GM23248 (cell line): ENCODE measurements at regions not wholly inside any gene's neighbourhood (a gene's known extent, or its start where the extent isn't known, plus 50 kb on each side); places are given as distances from the start of the nearest gene placed in this dataset.

ENCODE experiments used
- EZH2 ChIP-seq: fragments of 200-600 bp; sonication (generic); IDR thresholded peaks from 2 replicates; pipeline ENCODE4 v1.6.1; 2018; ENCODE audit warnings: antibody characterized with exemption, mild to moderate bottlenecking; ENCODE audit not compliant: insufficient read depth, poor library complexity, severe bottlenecking
- EZH2phosphoT487 ChIP-seq: fragments of 200-600 bp; sonication (generic); IDR thresholded peaks from 2 replicates; pipeline ENCODE4 v1.6.1; 2018; ENCODE audit warnings: antibody characterized with exemption, moderate library complexity, mild to moderate bottlenecking, low read depth; ENCODE audit not compliant: insufficient read depth

- no peak for TF ChIP-seq EZH2phosphoT487
- TF ChIP-seq EZH2 = no peak
Observed at GRCh38 chrX:144648788-144649187, 598.5 kb upstream of the SPANXN1 start.
